Right atrium auricular region (tissue), 2 donors: ENCODE measurements at regions not wholly inside any gene's neighbourhood (a gene's known extent, or its start where the extent isn't known, plus 50 kb on each side); places are given as distances from the start of the nearest gene placed in this dataset.

ENCODE experiments used
- DNase-seq: peaks from one replicate; pipeline ENCODE4 v3.0.0-alpha.2; 2019; ENCODE audit warnings: low spot score
- H3K27ac ChIP-seq, 2 donors: fragments of 200-600 bp; sonication (generic); 1 replicate in 1 of 2; 2 replicates in 1 of 2; pipeline ENCODE4 v1.5.1; 2016 to 2019
- H3K27me3 ChIP-seq, 2 donors: fragments of 200-600 bp; sonication (generic); one replicate each; pipeline versions ENCODE4 v1.5.1 to v1.6.0; 2017 to 2019
- H3K36me3 ChIP-seq: fragments of 200-600 bp; sonication (generic); one replicate; pipeline ENCODE4 v1.5.1; 2016
- H3K4me1 ChIP-seq, 2 donors: fragments of 200-600 bp; sonication (generic); one replicate each; pipeline versions ENCODE4 v1.5.1 to v1.6.0; 2017 to 2019
- H3K4me3 ChIP-seq, 2 donors: fragments of 200-600 bp; sonication (generic); 1 replicate in 1 of 2; 2 replicates in 1 of 2; pipeline ENCODE4 v1.5.1; 2017 to 2019; ENCODE audit warnings: mild to moderate bottlenecking in 1 of 2, moderate library complexity in 1 of 2
- H3K9me3 ChIP-seq, 2 donors: fragments of 200-600 bp; sonication (generic); one replicate each; pipeline ENCODE4 v1.5.1; 2019
- CTCF ChIP-seq, 2 donors: fragments of 200-600 bp; sonication (generic); IDR thresholded peaks; one replicate each; pipeline ENCODE4 v1.5.1; 2019; ENCODE audit warnings: antibody characterized with exemption in 2 of 2

DNA sequence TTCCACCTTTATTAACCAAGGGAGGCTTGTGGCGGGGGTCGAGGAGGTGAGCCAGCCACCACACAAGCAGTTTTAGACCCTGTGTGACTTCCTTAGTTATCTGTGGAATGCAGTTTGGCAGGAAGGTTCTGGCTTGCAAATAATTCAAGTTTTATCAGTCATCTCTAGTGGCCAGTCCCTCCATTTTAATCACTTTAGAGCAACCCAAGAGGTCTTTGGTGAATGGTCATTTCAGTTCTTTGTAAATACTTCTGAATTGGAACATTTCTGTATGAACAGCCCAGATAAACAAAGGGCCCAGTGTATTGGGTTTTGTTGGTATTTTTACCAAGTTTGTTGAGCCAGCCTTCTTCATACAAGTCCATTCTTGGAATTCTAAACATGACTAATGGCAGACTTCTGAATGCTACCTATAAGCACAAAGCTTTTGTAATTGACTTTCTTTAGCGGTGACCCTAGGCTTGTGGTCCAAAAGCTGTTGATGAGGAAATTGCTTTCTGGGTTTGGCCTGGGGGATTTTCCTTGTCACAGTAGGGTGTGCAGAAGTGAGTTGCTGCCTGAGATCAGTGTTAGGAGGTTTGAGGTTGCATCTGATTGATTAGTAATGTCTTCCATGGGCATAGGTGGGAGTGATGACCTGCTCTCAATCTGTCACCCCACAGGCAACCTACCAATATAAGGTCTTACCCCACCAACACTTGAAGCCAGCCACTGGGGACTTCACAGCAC, 193.3 kb upstream of the TOPAZ1 start:
- Histone ChIP-seq H3K9me3 (no peaks in the 10 kb centered on the region), H3K27ac (no peak overlapping the region), H3K27me3 (no peaks in the 10 kb centered on the region), H3K4me1 (no peaks in the 10 kb centered on the region), H3K36me3 (no peaks in the 10 kb centered on the region), H3K4me3 (no peak overlapping the region)
- TF ChIP-seq CTCF (IDR thresholded peaks at IDR 0.05), result no peak
- DNase-seq, result no peak

- Histone ChIP-seq H3K36me3 (no peaks in the 10 kb centered on the region), H3K9me3 (no peaks in the 10 kb centered on the region), H3K27ac (no peak overlapping the region), H3K4me3 (no peak overlapping the region), H3K27me3 (no peaks in the 10 kb centered on the region), H3K4me1 (no peaks in the 10 kb centered on the region)
- no peak for TF ChIP-seq CTCF (IDR thresholded peaks at IDR 0.05)
- no peak for DNase-seq
Observed at GRCh38 chr3:44048949-44049348, 192.7 kb upstream of the TOPAZ1 start.

DNA sequence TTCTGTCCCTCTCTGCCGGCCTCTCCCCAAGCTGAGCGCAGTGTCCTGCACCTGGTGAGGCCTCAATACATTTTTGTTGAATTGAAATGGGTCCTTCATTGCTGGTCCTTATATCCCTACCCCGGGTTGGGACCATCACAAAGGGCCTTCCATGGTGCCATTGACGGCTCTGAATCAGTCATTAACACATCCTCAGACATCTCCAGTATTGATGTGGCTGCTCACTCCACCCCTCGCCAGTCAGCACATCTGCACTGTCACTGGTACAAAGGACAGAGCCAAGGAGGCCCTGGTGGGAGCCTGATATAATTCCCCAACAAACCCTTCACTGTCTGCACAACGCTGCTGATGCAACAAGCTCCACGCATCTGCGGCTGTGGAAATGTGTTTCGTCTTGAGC, 191.6 kb upstream of the TOPAZ1 start:
- TF ChIP-seq CTCF (IDR thresholded peaks at IDR 0.05), result no peak
- Histone ChIP-seq H3K4me3 (no peak overlapping the region), H3K27me3 (no peaks in the 10 kb centered on the region), H3K9me3 (no peaks in the 10 kb centered on the region), H3K36me3 (no peaks in the 10 kb centered on the region), H3K4me1 (no peaks in the 10 kb centered on the region), H3K27ac (no peak overlapping the region)
- no peak for DNase-seq

DNA sequence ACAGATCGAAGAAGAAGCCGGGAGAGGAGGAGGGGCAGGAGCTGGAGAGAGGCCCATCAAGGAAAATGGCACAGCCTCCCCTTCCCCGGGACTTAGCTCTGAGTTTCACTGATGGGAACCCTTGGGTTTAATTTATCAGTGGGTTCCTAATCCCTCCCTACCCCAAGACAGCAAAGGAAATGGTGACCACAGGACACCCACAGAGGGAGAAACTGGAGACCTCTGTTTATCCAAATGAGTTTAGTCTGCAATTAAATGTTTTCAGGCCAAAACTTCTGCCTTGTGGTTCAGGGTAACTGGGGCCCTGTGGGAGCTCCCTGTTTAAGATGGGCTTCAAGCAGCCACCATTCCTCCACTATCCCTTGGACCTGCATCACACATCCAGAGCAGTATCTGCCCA, 190.8 kb upstream of the TOPAZ1 start:
- H3K36me3 ChIP-seq, result no peaks in the 10 kb centered on the region
- H3K27ac ChIP-seq, result no peak overlapping the region
- H3K4me1 ChIP-seq, result peaks cover 0 to under 1% of the 10 kb centered on the region in 2 donors
- no peaks in the 10 kb centered on the region for H3K9me3 ChIP-seq
- TF ChIP-seq CTCF (IDR thresholded peaks at IDR 0.05), result no peak
- H3K27me3 ChIP-seq, result no peaks in the 10 kb centered on the region
- no peak overlapping the region for H3K4me3 ChIP-seq
- DNase-seq, result no peak

DNA sequence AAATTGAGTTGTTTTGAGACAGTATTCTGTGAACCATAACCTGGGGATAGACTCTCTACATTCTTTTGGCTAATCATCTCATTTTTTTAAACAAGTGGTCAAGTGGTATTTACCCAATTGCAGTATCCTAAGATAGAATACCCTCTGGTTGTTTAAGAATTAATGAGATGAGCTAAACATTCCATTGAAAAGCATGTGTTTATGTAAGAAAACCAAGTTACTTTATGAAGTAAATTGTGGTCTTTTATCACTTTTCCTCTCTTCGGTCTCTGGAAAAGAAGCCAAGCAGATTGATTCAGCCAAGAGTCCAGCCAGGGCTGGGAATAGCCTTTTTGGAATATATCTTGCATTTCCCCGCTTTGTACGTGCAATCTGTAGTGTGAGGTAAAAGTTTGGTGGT, 185.7 kb upstream of the TOPAZ1 start:
- Histone ChIP-seq H3K4me1 (peaks cover 0 to 17% of the 10 kb centered on the region in 2 donors), H3K4me3 (no peak overlapping the region), H3K27ac (no peak overlapping the region), H3K27me3 (no peaks in the 10 kb centered on the region), H3K9me3 (no peaks in the 10 kb centered on the region), H3K36me3 (no peaks in the 10 kb centered on the region)
- TF ChIP-seq CTCF (IDR thresholded peaks at IDR 0.05), result no peak
- DNase-seq, result no peak
